ENCODE measurements at regions not wholly inside any gene's neighbourhood (a gene's known extent, or its start where the extent isn't known, plus 50 kb on each side); places are given as distances from the start of the nearest gene placed in this dataset.

DNA sequence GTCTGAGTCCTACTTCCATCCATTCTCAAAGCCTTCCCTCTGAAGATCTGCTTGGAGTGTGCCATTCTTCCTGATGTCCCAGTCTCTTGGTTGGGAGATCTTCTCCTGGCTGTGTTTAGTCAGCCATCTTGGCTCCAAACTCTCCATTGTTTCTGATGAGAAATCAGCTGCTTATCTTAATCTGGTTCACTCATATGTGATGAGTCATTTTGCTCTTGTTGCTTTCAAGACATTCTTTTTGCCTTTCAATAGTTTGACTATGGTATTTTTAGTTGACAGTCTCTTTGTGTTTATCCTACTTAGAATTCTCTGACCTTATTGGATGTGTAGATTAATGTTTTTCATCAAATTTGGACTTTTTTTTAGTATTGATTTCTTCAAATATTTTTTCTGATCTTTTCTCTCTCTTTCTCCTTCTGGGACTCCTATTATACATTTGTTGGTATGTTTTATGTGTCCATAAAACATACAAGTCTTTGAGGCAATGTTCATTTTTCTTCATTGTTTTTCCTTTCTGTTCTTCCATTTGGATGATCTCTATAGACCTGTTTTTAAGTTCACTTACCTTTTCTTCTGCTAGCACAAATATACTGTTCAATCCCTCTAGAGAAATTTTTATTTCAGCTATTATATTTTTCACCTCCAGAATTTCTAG, 77.2 kb upstream of the CLPB start:
- TF ChIP-seq CTCF (IDR thresholded peaks at IDR 0.05): no peak
- TF ChIP-seq POLR2AphosphoS5 (IDR thresholded peaks at IDR 0.05; ENCODE audit: low read depth, low read length): no peak
